PC-3 (cell line): ENCODE measurements at regions not wholly inside any gene's neighbourhood (a gene's known extent, or its start where the extent isn't known, plus 50 kb on each side); places are given as distances from the start of the nearest gene placed in this dataset.

ENCODE experiments used
- ATAC-seq: fragments of 200-7000 bp; cut with Tn5 transposase; 2 replicates; pipeline ENCODE4 v1.9.1; 2020; ENCODE audit warnings: mild to moderate bottlenecking, moderate library complexity
- BruUV-seq: library from RNA; stranded (reverse); fragments of 400-500 nt; replicated peaks from 2 replicates; lab custom pipeline; 2021; lab: Mats Ljungman, UMichigan
- CTCF ChIA-PET: fragments of 300-600 bp; sonication (Branson Sonifier 250); formaldehyde crosslinking; loops from one replicate; lab custom pipeline; 2022; ENCODE audit warnings: antibody characterized with exemption; lab: Charles Lee
- POLR2A ChIA-PET: fragments of 300-600 bp; sonication (Branson Sonifier 250); formaldehyde crosslinking; loops from one replicate; lab custom pipeline; 2022; ENCODE audit warnings: antibody characterized with exemption; ENCODE audit not compliant: unreplicated experiment; lab: Charles Lee
- DNase-seq: peaks from one replicate; pipeline ENCODE4 v3.0.0-alpha.2; 2015
- H2AFZ ChIP-seq: fragments of 300-600 bp; sonication (generic); 2 replicates; pipeline ENCODE4 v1.6.0; 2016; ENCODE audit warnings: antibody characterized with exemption, low read length
- H3F3A ChIP-seq: fragments of 300-600 bp; sonication (generic); one replicate; pipeline ENCODE4 v1.6.0; 2017; ENCODE audit warnings: antibody characterized with exemption, low read length, control low read depth, mild to moderate bottlenecking; ENCODE audit not compliant: unreplicated experiment
- H3K27ac ChIP-seq: fragments of 300-600 bp; sonication (generic); 2 replicates; pipeline ENCODE4 v1.5.1; 2016; ENCODE audit warnings: mild to moderate bottlenecking, low read length
- H3K27me3 ChIP-seq: fragments of 300-600 bp; sonication (generic); 2 replicates; pipeline ENCODE4 v1.6.1; 2016; ENCODE audit warnings: low read length, mixed read lengths
- H3K36me3 ChIP-seq: fragments of 300-600 bp; sonication (generic); 2 replicates; pipeline ENCODE4 v1.6.1; 2016; ENCODE audit warnings: low read depth, mixed run types, low read length, mixed read lengths
- H3K4me1 ChIP-seq: fragments of 300-600 bp; sonication (generic); 2 replicates; pipeline ENCODE4 v1.5.1; 2016; ENCODE audit warnings: low read length; ENCODE audit not compliant: insufficient read depth
- H3K4me2 ChIP-seq: fragments of 300-600 bp; sonication (generic); 2 replicates; pipeline ENCODE4 v1.6.0; 2016; ENCODE audit warnings: low read length
- H3K4me3 ChIP-seq: fragments of 300-600 bp; sonication (generic); 2 replicates; pipeline ENCODE4 v1.5.1; 2016; ENCODE audit warnings: mild to moderate bottlenecking, low read length, mixed read lengths
- H3K79me2 ChIP-seq: fragments of 300-600 bp; sonication (generic); 2 replicates; pipeline ENCODE4 v1.6.1; 2017; ENCODE audit warnings: low read length, mixed read lengths
- H3K9ac ChIP-seq: fragments of 300-600 bp; sonication (generic); 2 replicates; pipeline ENCODE4 v1.6.0; 2016; ENCODE audit warnings: mild to moderate bottlenecking, low read length
- H3K9me2 ChIP-seq: fragments of 300-600 bp; sonication (generic); replicated peaks from 2 replicates; pipeline ENCODE4 v1.6.1; 2016; ENCODE audit warnings: mixed run types, low read length, mixed read lengths
- H3K9me3 ChIP-seq: fragments of 300-600 bp; sonication (generic); 2 replicates; pipeline ENCODE4 v1.6.1; 2016; ENCODE audit warnings: low read length, mixed read lengths
- H4K20me1 ChIP-seq: fragments of 300-600 bp; sonication (generic); 2 replicates; pipeline ENCODE4 v1.6.1; 2016; ENCODE audit warnings: low read length, mixed read lengths
- CTCF ChIP-seq: fragments of 300-600 bp; sonication (generic); conservative IDR thresholded peaks from 2 replicates; pipeline ENCODE4 v1.5.1; 2017; ENCODE audit warnings: antibody characterized with exemption, low read depth, mild to moderate bottlenecking, low read length
- EZH2 ChIP-seq: fragments of 300-600 bp; sonication (generic); IDR thresholded peaks from one replicate; pipeline ENCODE4 v1.6.1; 2017; ENCODE audit warnings: antibody characterized with exemption, mild to moderate bottlenecking, low read length; ENCODE audit not compliant: unreplicated experiment
- EZH2phosphoT487 ChIP-seq: fragments of 300-600 bp; sonication (generic); IDR thresholded peaks from 2 replicates; pipeline ENCODE4 v1.6.1; 2018; ENCODE audit warnings: mild to moderate bottlenecking, antibody characterized with exemption, low read length, borderline replicate concordance
- intact Hi-C: fragments of 100-400 bp; cut with micrococcal nuclease; formaldehyde crosslinking; loops from 2 replicates; pipeline ENCODE4 v1.9.0; 2023

DNA sequence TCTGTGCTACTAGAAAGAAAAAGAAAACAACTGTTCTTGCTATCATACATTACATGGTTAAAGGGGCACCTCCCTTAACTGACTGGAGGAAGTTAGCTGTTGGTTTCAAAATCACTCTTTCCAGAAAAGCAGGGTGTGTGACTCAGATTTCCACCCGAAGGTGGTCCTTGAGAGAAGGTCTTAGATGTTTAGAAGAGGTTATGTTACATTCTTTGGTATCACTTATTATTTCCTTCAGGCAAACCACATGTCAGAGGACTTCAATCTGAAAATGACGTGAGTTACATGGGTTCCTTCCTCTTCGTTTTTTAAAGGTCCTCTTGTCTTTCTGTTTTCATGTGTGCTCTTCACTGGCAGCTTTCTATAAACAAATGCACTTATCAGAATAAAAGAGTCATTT lies 307.9 kb upstream of the CBLB start:
- Histone ChIP-seq H3K79me2 (no peaks in the 10 kb centered on the region), H3K9me2 (no peaks in the 10 kb centered on the region), H3K9me3 (no peaks in the 10 kb centered on the region), H3K27ac (no peak overlapping the region), H3K9ac (no peak overlapping the region), H4K20me1 (no peaks in the 10 kb centered on the region), H3K36me3 (no peaks in the 10 kb centered on the region), H2AFZ (no peak overlapping the region), H3K4me3 (no peak overlapping the region), H3K4me1 (no peaks in the 10 kb centered on the region), H3F3A (no peaks in the 10 kb centered on the region), H3K4me2 (no peak overlapping the region), H3K27me3 (no peaks in the 10 kb centered on the region)
- CTCF ChIA-PET = no interaction called here
- intact Hi-C loops = no loop called here
- DNase-seq (no peak), ATAC-seq (no peak)
- POLR2A ChIA-PET = interaction anchor here (0.7 kb wide), 1 partner anchor 81 kb away, joined by 4 read pairs; no protein-coding TSS in a partner anchor
- BruUV-seq = no TSS peak
- TF ChIP-seq CTCF (no peak), EZH2 (no peak), EZH2phosphoT487 (no peak)

- intact Hi-C loops = no loop called here
These were observed 314.2 kb upstream of the CBLB start for GRCh38 chr3:106182950-106183511.

More at GRCh38 chr3:106182950-106183511, 314.2 kb upstream of the CBLB start:
- Histone ChIP-seq H3K9me2 (no peaks in the 10 kb centered on the region), H3K9ac (no peak overlapping the region), H3K4me3 (no peak overlapping the region), H3K27ac (no peak overlapping the region), H3F3A (no peaks in the 10 kb centered on the region), H2AFZ (no peak overlapping the region), H3K4me2 (no peak overlapping the region), H3K4me1 (peaks cover 9% of the 10 kb centered on the region), H3K36me3 (no peaks in the 10 kb centered on the region), H4K20me1 (no peaks in the 10 kb centered on the region), H3K9me3 (no peaks in the 10 kb centered on the region), H3K79me2 (no peaks in the 10 kb centered on the region), H3K27me3 (no peaks in the 10 kb centered on the region)
- ATAC-seq = no peak
- TF ChIP-seq CTCF = no peak
- TF ChIP-seq EZH2phosphoT487 = no peak
- no peak for TF ChIP-seq EZH2
- ChIA-PET POLR2A (no interaction called here), CTCF (no interaction called here)
- no TSS peak for BruUV-seq
- no peak for DNase-seq
